BLaER1 (cell line): ENCODE measurements at regions not wholly inside any gene's neighbourhood (a gene's known extent, or its start where the extent isn't known, plus 50 kb on each side); places are given as distances from the start of the nearest gene placed in this dataset.

Source experiments
- H3K27ac ChIP-seq: shearing (Covaris generic); formaldehyde crosslinking; 2 replicates; pipeline ENCODE4 v1.8.1; 2022
- H3K27me3 ChIP-seq: shearing (Covaris generic); formaldehyde crosslinking; 2 replicates; pipeline ENCODE4 v1.8.1; 2022
- H3K36me3 ChIP-seq: shearing (Covaris generic); formaldehyde crosslinking; 2 replicates; pipeline ENCODE4 v1.8.1; 2022
- H3K4me1 ChIP-seq: shearing (Covaris generic); formaldehyde crosslinking; 2 replicates; pipeline ENCODE4 v1.8.1; 2022
- H3K4me2 ChIP-seq: shearing (Covaris generic); formaldehyde crosslinking; 2 replicates; pipeline ENCODE4 v1.8.1; 2022
- H3K4me3 ChIP-seq: shearing (Covaris generic); formaldehyde crosslinking; 2 replicates; pipeline ENCODE4 v1.8.1; 2022
- H3K9ac ChIP-seq: shearing (Covaris generic); formaldehyde crosslinking; 2 replicates; pipeline ENCODE4 v1.8.1; 2022
- H3K9me3 ChIP-seq: shearing (Covaris generic); formaldehyde crosslinking; 2 replicates; pipeline ENCODE4 v1.8.1; 2022
- H4K20me1 ChIP-seq: shearing (Covaris generic); formaldehyde crosslinking; 2 replicates; pipeline ENCODE4 v1.8.1; 2022
- Cebpa-rat ChIP-seq: shearing (Covaris generic); IDR thresholded peaks from 2 replicates; pipeline ENCODE4 v1.8.1; 2022

GRCh38 chr15:58308742-58309355 is 122.9 kb upstream of the LIPC start:
- Histone ChIP-seq H3K27ac (no peak overlapping the region), H3K27me3 (no peaks in the 10 kb centered on the region), H3K9me3 (peaks cover 26% of the 10 kb centered on the region; the same call in 1 of the 2 replicates), H3K36me3 (no peaks in the 10 kb centered on the region), H3K4me3 (no peak overlapping the region), H3K4me2 (no peak overlapping the region), H3K9ac (no peak overlapping the region), H4K20me1 (no peaks in the 10 kb centered on the region), H3K4me1 (peaks cover 60% of the 10 kb centered on the region)
- no peak for TF ChIP-seq Cebpa-rat

GRCh38 chr15:58309963-58310928 is 121.5 kb upstream of the LIPC start:
- Histone ChIP-seq H4K20me1 (no peaks in the 10 kb centered on the region), H3K4me1 (peaks cover 74% of the 10 kb centered on the region), H3K27ac (peak overlapping the region; percentile 21; the same call in 1 of the 2 replicates), H3K27me3 (no peaks in the 10 kb centered on the region), H3K36me3 (no peaks in the 10 kb centered on the region), H3K4me3 (no peak overlapping the region), H3K9me3 (peaks cover 24% of the 10 kb centered on the region; the same call in 1 of the 2 replicates), H3K9ac (no peak overlapping the region), H3K4me2 (no peak overlapping the region)
- TF ChIP-seq Cebpa-rat, result no peak

- H3K27ac ChIP-seq, result no peak overlapping the region
- H3K4me1 ChIP-seq, result peaks cover 76% of the 10 kb centered on the region
- peaks cover 27% of the 10 kb centered on the region for H3K9me3 ChIP-seq
- no peak for TF ChIP-seq Cebpa-rat
- no peaks in the 10 kb centered on the region for H3K36me3 ChIP-seq
- H3K27me3 ChIP-seq, result no peaks in the 10 kb centered on the region
- no peaks in the 10 kb centered on the region for H4K20me1 ChIP-seq
- H3K4me3 ChIP-seq, result no peak overlapping the region
- no peak overlapping the region for H3K9ac ChIP-seq
- no peak overlapping the region for H3K4me2 ChIP-seq
Observed at GRCh38 chr15:58311556-58311955, 120.2 kb upstream of the LIPC start.

GRCh38 chr15:58312031-58312430 is 119.8 kb upstream of the LIPC start:
- peaks cover 72% of the 10 kb centered on the region for H3K4me1 ChIP-seq
- no peak for TF ChIP-seq Cebpa-rat
- no peaks in the 10 kb centered on the region for H3K36me3 ChIP-seq
- peaks cover 31% of the 10 kb centered on the region for H3K9me3 ChIP-seq
- H3K27me3 ChIP-seq, result no peaks in the 10 kb centered on the region
- H3K27ac ChIP-seq, result no peak overlapping the region
- H3K4me2 ChIP-seq, result peak overlapping the region; percentile 2; the same call in 1 of the 2 replicates
- H3K4me3 ChIP-seq, result no peak overlapping the region
- no peaks in the 10 kb centered on the region for H4K20me1 ChIP-seq
- H3K9ac ChIP-seq, result no peak overlapping the region

- no peaks in the 10 kb centered on the region for H4K20me1 ChIP-seq
- H3K36me3 ChIP-seq, result no peaks in the 10 kb centered on the region
Observed at GRCh38 chr15:58313304-58313703, 118.5 kb upstream of the LIPC start.

GRCh38 chr15:58313810-58314592 is 117.8 kb upstream of the LIPC start:
- peak overlapping the region; percentile 1; the same call in 1 of the 2 replicates for H3K4me3 ChIP-seq

More at GRCh38 chr15:58313304-58313703, 118.5 kb upstream of the LIPC start:
- Histone ChIP-seq H3K4me3 (no peak overlapping the region), H3K9me3 (peaks cover 41% of the 10 kb centered on the region), H3K4me1 (peaks cover 59% of the 10 kb centered on the region), H3K27ac (peak overlapping the region; percentile 62; the same call in 1 of the 2 replicates), H3K27me3 (no peaks in the 10 kb centered on the region), H3K4me2 (peak overlapping the region; percentile 78), H3K9ac (no peak overlapping the region)
- TF ChIP-seq Cebpa-rat, result no peak

GRCh38 chr15:58314593-58315216 is 117.1 kb upstream of the LIPC start:
- H3K36me3 ChIP-seq, result no peaks in the 10 kb centered on the region
- H3K4me2 ChIP-seq, result peak overlapping the region; percentile 78
- H3K4me3 ChIP-seq, result peak overlapping the region; percentile 1; the same call in 1 of the 2 replicates
- no peaks in the 10 kb centered on the region for H4K20me1 ChIP-seq
- peaks cover 50% of the 10 kb centered on the region for H3K4me1 ChIP-seq
- H3K9me3 ChIP-seq, result peaks cover 47% of the 10 kb centered on the region
- peak overlapping the region; percentile 59 for H3K9ac ChIP-seq
- H3K27me3 ChIP-seq, result no peaks in the 10 kb centered on the region
- peak overlapping the region; percentile 71 for H3K27ac ChIP-seq
- no peak for TF ChIP-seq Cebpa-rat

More at GRCh38 chr15:58313810-58314592, 117.8 kb upstream of the LIPC start:
- no peak for TF ChIP-seq Cebpa-rat
- Histone ChIP-seq H3K4me1 (peaks cover 57% of the 10 kb centered on the region), H3K27me3 (no peaks in the 10 kb centered on the region), H3K9me3 (peaks cover 45% of the 10 kb centered on the region), H3K9ac (peak overlapping the region; percentile 59), H3K4me2 (peak overlapping the region; percentile 78), H3K36me3 (no peaks in the 10 kb centered on the region), H4K20me1 (no peaks in the 10 kb centered on the region), H3K27ac (peak overlapping the region; percentile 71)

- Histone ChIP-seq H3K4me2 (no peak overlapping the region), H3K9ac (no peak overlapping the region), H3K27ac (no peak overlapping the region), H3K36me3 (no peaks in the 10 kb centered on the region), H3K4me1 (peaks cover 40% of the 10 kb centered on the region), H3K9me3 (peaks cover 42% of the 10 kb centered on the region), H3K4me3 (no peak overlapping the region), H3K27me3 (no peaks in the 10 kb centered on the region), H4K20me1 (no peaks in the 10 kb centered on the region)
- no peak for TF ChIP-seq Cebpa-rat
Observed at GRCh38 chr15:58318517-58318916, 113.3 kb upstream of the LIPC start.

GRCh38 chr15:58321034-58321433 is 110.8 kb upstream of the LIPC start:
- no peak for TF ChIP-seq Cebpa-rat

More at GRCh38 chr15:58321034-58321433, 110.8 kb upstream of the LIPC start:
- Histone ChIP-seq H3K4me2 (no peak overlapping the region), H4K20me1 (no peaks in the 10 kb centered on the region), H3K27ac (no peak overlapping the region), H3K36me3 (no peaks in the 10 kb centered on the region), H3K4me1 (peaks cover 14% of the 10 kb centered on the region), H3K9ac (no peak overlapping the region), H3K27me3 (no peaks in the 10 kb centered on the region), H3K9me3 (peaks cover 38% of the 10 kb centered on the region), H3K4me3 (no peak overlapping the region)
